ENCODE measurements at regions not wholly inside any gene's neighbourhood (a gene's known extent, or its start where the extent isn't known, plus 50 kb on each side); places are given as distances from the start of the nearest gene placed in this dataset.

DNA sequence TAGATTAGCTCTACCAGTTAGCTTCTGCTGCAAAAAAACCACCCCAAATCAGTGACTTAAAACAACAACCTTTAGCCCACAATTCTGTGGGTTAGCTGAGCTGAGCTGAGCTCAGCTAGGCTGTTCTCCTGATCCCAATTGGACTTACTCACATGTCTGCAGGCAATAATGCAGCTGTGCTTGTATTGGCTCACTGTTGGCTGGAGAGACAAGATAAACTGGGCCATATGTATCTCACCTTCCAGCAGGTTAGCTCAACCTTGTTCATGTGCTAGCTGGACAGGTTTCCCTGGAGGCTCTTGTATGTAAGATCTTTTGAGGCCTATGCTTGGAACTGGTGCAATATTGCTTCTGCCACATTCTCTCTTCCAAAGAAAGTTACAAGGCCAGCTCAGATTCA, 261.5 kb upstream of the ADGRL3 start:
- H2BK12ac ChIP-seq (ENCODE audit: low read depth, low read length): no peak overlapping the region
- peak overlapping the region; percentile 64; the same call in 1 of the 2 replicates for H2AFZ ChIP-seq (ENCODE audit: low read length)
- no peak overlapping the region for H3K4ac ChIP-seq (replicated peaks; ENCODE audit: insufficient read length, low read depth, low read length)
- no peaks in the 10 kb centered on the region for H3K79me1 ChIP-seq (ENCODE audit: low read depth, low read length)
- no peaks in the 10 kb centered on the region for H3K36me3 ChIP-seq (ENCODE audit: control insufficient read depth in 2 of 4, insufficient read depth in 4 of 4, low read length in 3 of 4)
- no peak overlapping the region for H2BK120ac ChIP-seq (replicated peaks; ENCODE audit: low read depth, low read length)
- no peaks in the 10 kb centered on the region for H3K27me3 ChIP-seq (replicated peaks in 1 of 4; ENCODE audit: control insufficient read depth in 3 of 4, extremely low read depth in 1 of 4, insufficient read depth in 3 of 4, low read length in 3 of 4)
- H3K4me2 ChIP-seq (ENCODE audit: insufficient read depth in 1 of 2, low read depth in 2 of 2, low read length in 2 of 2): no peak overlapping the region
- no peak overlapping the region for H4K91ac ChIP-seq (replicated peaks; ENCODE audit: insufficient read length, low read length)
- ChIA-PET CTCF (ENCODE audit: partially characterized antibody) (interaction anchor here (1.4 kb wide), 1 partner anchor 13 kb away, joined by 4 read pairs; no protein-coding TSS in a partner anchor), POLR2A (ENCODE audit: partially characterized antibody) (no interaction called here)
- no peak overlapping the region for H2BK20ac ChIP-seq (ENCODE audit: low read length)
- no peak overlapping the region for H2AK5ac ChIP-seq (ENCODE audit: low read depth, low read length)
- no peak overlapping the region for H2BK15ac ChIP-seq (ENCODE audit: low read length)
- H3K4me1 ChIP-seq (replicated peaks in 1 of 4; ENCODE audit: control insufficient read depth in 3 of 4, insufficient read depth in 4 of 4, low read length in 3 of 4): no peaks in the 10 kb centered on the region
- no peak overlapping the region for H3K27ac ChIP-seq (ENCODE audit: low read depth, low read length)
- no peak overlapping the region for H3K56ac ChIP-seq (replicated peaks; ENCODE audit: insufficient read length, low read depth, low read length)
- no peak overlapping the region for H2BK5ac ChIP-seq (ENCODE audit: low read depth, low read length)
- H3K79me2 ChIP-seq (ENCODE audit: control insufficient read depth in 1 of 2, insufficient read depth in 2 of 2, low read length in 2 of 2): no peaks in the 10 kb centered on the region
- no peak overlapping the region for H3K4me3 ChIP-seq (ENCODE audit: extremely low read depth in 1 of 4, insufficient read depth in 2 of 4, low read depth in 3 of 4, low read length in 4 of 4)
- H4K20me1 ChIP-seq (replicated peaks in 1 of 2; ENCODE audit: control insufficient read depth in 1 of 2, insufficient read depth in 2 of 2, low read length in 2 of 2): no peaks in the 10 kb centered on the region
- DNase-seq (ENCODE audit: low read depth in 1 of 2, low spot score in 2 of 2): no peak
- no peak overlapping the region for H3K18ac ChIP-seq (ENCODE audit: extremely low read depth, low read length)
- H3K23me2 ChIP-seq (ENCODE audit: low read depth, low read length): no peaks in the 10 kb centered on the region
- H4K8ac ChIP-seq (ENCODE audit: extremely low read depth, insufficient read depth, low read length): no peak overlapping the region
- no peak overlapping the region for H3K14ac ChIP-seq (ENCODE audit: insufficient read length)
- H3K9me3 ChIP-seq (ENCODE audit: insufficient read depth in 2 of 2, low read depth in 1 of 2, low read length in 1 of 2): no peaks in the 10 kb centered on the region
- no peak for FAIRE-seq
- H4K5ac ChIP-seq (ENCODE audit: insufficient read length, low read depth, low read length): no peak overlapping the region
- H3K9ac ChIP-seq (replicated peaks in 1 of 4; ENCODE audit: extremely low read depth in 1 of 4, low read depth in 3 of 4, low read length in 3 of 4): no peak overlapping the region
- no peak overlapping the region for H3K23ac ChIP-seq (ENCODE audit: insufficient read length)
- TF ChIP-seq JUND (IDR thresholded peaks at IDR 0.05; ENCODE audit: low read length): no peak
- TF ChIP-seq, protein P1, sequence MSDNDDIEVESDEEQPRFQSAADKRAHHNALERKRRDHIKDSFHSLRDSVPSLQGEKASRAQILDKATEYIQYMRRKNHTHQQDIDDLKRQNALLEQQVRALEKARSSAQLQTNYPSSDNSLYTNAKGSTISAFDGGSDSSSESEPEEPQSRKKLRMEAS (IDR thresholded peaks at IDR 0.05): no peak
- TF ChIP-seq GABPA (IDR thresholded peaks at IDR 0.05; ENCODE audit: borderline replicate concordance, insufficient read depth, low read length): no peak
- no peak for TF ChIP-seq BACH1 (IDR thresholded peaks at IDR 0.05; ENCODE audit: low read length)
- TF ChIP-seq SIN3A (conservative IDR thresholded peaks at IDR 0.05 in 1 of 2, IDR thresholded peaks at IDR 0.05 in 1 of 2; ENCODE audit: low read depth in 1 of 2, low read length in 2 of 2): no peak
- no peak for TF ChIP-seq BRCA1 (IDR thresholded peaks at IDR 0.05; ENCODE audit: low read depth, low read length)
- TF ChIP-seq POLR2AphosphoS5 (IDR thresholded peaks at IDR 0.05; ENCODE audit: low read depth, low read length): no peak
- TF ChIP-seq CREB1 (IDR thresholded peaks at IDR 0.05): no peak
- TF ChIP-seq SP2 (IDR thresholded peaks at IDR 0.05; ENCODE audit: low read length): no peak
- TF ChIP-seq RXRA (IDR thresholded peaks at IDR 0.05; ENCODE audit: insufficient read depth, low read depth, low read length): no peak
- TF ChIP-seq SAP30 (IDR thresholded peaks at IDR 0.05; ENCODE audit: insufficient read depth, insufficient replicate concordance, low read length): no peak
- no peak for TF ChIP-seq CHD1 (IDR thresholded peaks at IDR 0.05; ENCODE audit: low read depth, low read length)
- TF ChIP-seq EP300 (IDR thresholded peaks at IDR 0.05; ENCODE audit: borderline replicate concordance in 1 of 2, low read depth in 2 of 2, low read length in 2 of 2): no peak
- TF ChIP-seq CTBP2 (IDR thresholded peaks at IDR 0.05; ENCODE audit: borderline replicate concordance, insufficient read depth, insufficient read length, low read length): no peak
- TF ChIP-seq KDM1A (IDR thresholded peaks at IDR 0.05; ENCODE audit: borderline replicate concordance, low read length): no peak
- no peak for TF ChIP-seq HDAC2 (IDR thresholded peaks at IDR 0.05; ENCODE audit: borderline replicate concordance in 1 of 2, low read depth in 2 of 2, low read length in 2 of 2)
